T-helper 2 cell treated with Interferon-gamma antibody and Interleukin-4, amounts not matched to agents 5 μg/mL and 100 μg/mL, for 36 hours (primary cell): ENCODE measurements at regions not wholly inside any gene's neighbourhood (a gene's known extent, or its start where the extent isn't known, plus 50 kb on each side); places are given as distances from the start of the nearest gene placed in this dataset.

Source experiments
- DNase-seq: peaks from one replicate; pipeline ENCODE4 v3.0.0; 2021; ENCODE audit warnings: low spot score
- H3K27ac Mint-ChIP-seq: one replicate; pipeline ENCODE4 v1.8.0; 2021; ENCODE audit warnings: mild to moderate bottlenecking, mixed read lengths
- H3K27me3 Mint-ChIP-seq: one replicate; pipeline ENCODE4 v1.8.0; 2021; ENCODE audit warnings: low read depth, mixed read lengths
- H3K36me3 Mint-ChIP-seq: one replicate; pipeline ENCODE4 v1.8.0; 2021; ENCODE audit warnings: low read depth, mixed read lengths
- H3K4me1 Mint-ChIP-seq: one replicate; pipeline ENCODE4 v1.8.0; 2021; ENCODE audit warnings: low read depth, mixed read lengths
- H3K4me3 Mint-ChIP-seq: one replicate; pipeline ENCODE4 v1.8.0; 2022; ENCODE audit warnings: mild to moderate bottlenecking, moderate library complexity, mixed read lengths
- H3K9me3 Mint-ChIP-seq: one replicate; pipeline ENCODE4 v1.8.0; 2021; ENCODE audit warnings: mixed read lengths

- Mint-ChIP-seq H3K9me3 (no peaks in the 10 kb centered on the region), H3K4me3 (no peak overlapping the region)
Observed at GRCh38 chrX:39631276-39632229, 466.2 kb downstream of the BCOR start.

GRCh38 chrX:39633293-39633692 is 464.5 kb downstream of the BCOR start:
- Mint-ChIP-seq H3K9me3 (no peaks in the 10 kb centered on the region), H3K27me3 (no peaks in the 10 kb centered on the region), H3K36me3 (no peaks in the 10 kb centered on the region), H3K4me1 (no peaks in the 10 kb centered on the region), H3K4me3 (no peak overlapping the region), H3K27ac (no peak overlapping the region)
- DNase-seq, result no peak

More at GRCh38 chrX:39631276-39632229, 466.2 kb downstream of the BCOR start:
- DNase-seq, result no peak
- Mint-ChIP-seq H3K27me3 (no peaks in the 10 kb centered on the region), H3K27ac (no peak overlapping the region), H3K36me3 (no peaks in the 10 kb centered on the region), H3K4me1 (peaks cover 2% of the 10 kb centered on the region)

- Mint-ChIP-seq H3K36me3 (no peaks in the 10 kb centered on the region), H3K27ac (no peak overlapping the region), H3K4me3 (no peak overlapping the region), H3K27me3 (no peaks in the 10 kb centered on the region), H3K9me3 (no peaks in the 10 kb centered on the region), H3K4me1 (no peaks in the 10 kb centered on the region)
- DNase-seq, result no peak
Observed at GRCh38 chrX:39636481-39636880, 461.3 kb downstream of the BCOR start.

- Mint-ChIP-seq H3K27me3 (no peaks in the 10 kb centered on the region), H3K9me3 (no peaks in the 10 kb centered on the region), H3K36me3 (no peaks in the 10 kb centered on the region), H3K27ac (no peak overlapping the region), H3K4me1 (no peaks in the 10 kb centered on the region), H3K4me3 (no peak overlapping the region)
- DNase-seq, result no peak
Observed at GRCh38 chrX:39638526-39638925, 459.2 kb downstream of the BCOR start.

GRCh38 chrX:39639871-39640270 is 457.9 kb downstream of the BCOR start:
- Mint-ChIP-seq H3K36me3 (no peaks in the 10 kb centered on the region), H3K27me3 (no peaks in the 10 kb centered on the region), H3K4me1 (no peaks in the 10 kb centered on the region), H3K27ac (no peak overlapping the region), H3K4me3 (no peak overlapping the region), H3K9me3 (no peaks in the 10 kb centered on the region)
- no peak for DNase-seq

DNA sequence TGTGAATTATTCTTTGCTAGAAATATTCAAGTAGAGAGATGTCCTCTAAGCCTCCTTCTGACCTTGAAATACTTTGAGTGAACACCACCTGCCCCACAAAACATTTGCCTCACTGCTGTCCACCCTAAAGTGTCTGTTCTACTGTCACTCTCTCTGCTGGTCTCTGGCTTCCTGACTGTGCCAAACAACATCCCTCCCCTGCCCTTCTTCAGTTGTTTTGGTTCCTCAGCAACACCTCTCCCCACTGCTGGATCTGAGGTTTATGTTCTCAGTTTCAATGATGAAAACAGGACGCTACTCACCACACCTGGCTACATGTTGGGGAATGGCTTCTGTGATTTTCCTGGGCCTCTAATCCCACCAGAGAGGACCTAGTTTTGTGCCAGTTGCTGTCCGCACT is 456.9 kb downstream of the BCOR start:
- no peak for DNase-seq
- Mint-ChIP-seq H3K36me3 (no peaks in the 10 kb centered on the region), H3K27me3 (no peaks in the 10 kb centered on the region), H3K9me3 (no peaks in the 10 kb centered on the region), H3K4me3 (no peak overlapping the region), H3K4me1 (no peaks in the 10 kb centered on the region), H3K27ac (no peak overlapping the region)

GRCh38 chrX:39642071-39642470 is 455.7 kb downstream of the BCOR start:
- Mint-ChIP-seq H3K4me3 (no peak overlapping the region), H3K36me3 (no peaks in the 10 kb centered on the region), H3K27me3 (no peaks in the 10 kb centered on the region), H3K27ac (no peak overlapping the region), H3K9me3 (no peaks in the 10 kb centered on the region), H3K4me1 (no peaks in the 10 kb centered on the region)
- DNase-seq, result no peak

DNA sequence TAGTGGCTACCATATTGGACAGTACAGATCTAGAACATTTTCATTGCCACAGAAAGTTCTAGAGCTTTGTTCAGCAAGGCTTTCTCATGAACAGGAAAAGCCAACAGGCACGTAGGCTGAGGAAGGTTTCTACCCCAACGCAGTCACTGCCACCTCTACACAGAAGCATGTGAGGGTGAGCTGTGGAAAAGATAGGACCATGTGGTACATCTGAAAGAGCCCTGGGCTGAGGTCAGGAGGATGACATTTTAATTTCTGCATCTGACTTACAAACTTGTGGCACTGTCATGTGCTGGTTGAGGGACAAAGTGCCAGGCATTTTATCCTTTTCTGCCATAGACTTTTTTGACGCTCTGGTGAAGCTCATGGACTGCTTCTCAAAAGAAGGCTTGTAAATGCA is 454.2 kb downstream of the BCOR start:
- no peak for DNase-seq
- Mint-ChIP-seq H3K36me3 (no peaks in the 10 kb centered on the region), H3K27me3 (no peaks in the 10 kb centered on the region), H3K27ac (no peak overlapping the region), H3K4me1 (no peaks in the 10 kb centered on the region), H3K4me3 (no peak overlapping the region), H3K9me3 (no peaks in the 10 kb centered on the region)

DNA sequence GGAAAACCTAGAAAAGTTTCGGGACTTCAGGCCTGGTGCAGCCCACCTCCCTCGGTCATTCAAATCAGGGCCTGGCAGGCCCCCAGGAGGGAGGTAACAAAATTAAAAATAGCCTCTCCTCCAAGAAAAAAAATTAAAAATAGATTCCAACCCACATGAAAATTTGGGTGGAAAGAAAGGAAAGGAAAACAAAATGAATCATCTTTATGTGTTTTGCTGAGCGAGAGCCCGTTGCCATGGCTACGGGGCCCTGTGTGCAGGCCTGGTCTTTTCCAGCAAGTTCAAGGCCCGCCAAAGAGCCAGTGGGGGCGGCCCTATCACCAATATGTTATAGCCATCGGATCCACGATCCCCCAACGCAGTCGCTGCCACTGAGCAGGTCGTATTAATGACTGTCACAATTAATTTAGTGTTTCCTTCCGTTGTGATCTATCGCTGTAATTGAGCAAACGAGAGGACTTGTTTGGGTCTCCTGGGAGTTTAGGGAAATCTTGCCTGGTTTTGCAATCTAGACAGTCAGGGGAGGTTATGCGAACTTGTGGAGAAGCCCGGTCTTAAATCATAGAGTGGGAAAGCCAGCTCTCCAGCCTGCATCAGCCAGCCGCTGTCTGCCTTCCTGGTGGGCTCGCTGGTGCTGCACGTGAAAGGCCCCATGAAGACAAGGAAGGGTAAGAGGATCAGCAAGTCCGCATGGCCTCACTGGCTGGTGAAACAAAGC is 452.4 kb downstream of the BCOR start:
- Mint-ChIP-seq H3K27ac (no peak overlapping the region), H3K9me3 (no peaks in the 10 kb centered on the region), H3K36me3 (no peaks in the 10 kb centered on the region), H3K4me3 (no peak overlapping the region), H3K27me3 (no peaks in the 10 kb centered on the region), H3K4me1 (no peaks in the 10 kb centered on the region)
- peak; percentile 15 for DNase-seq

GRCh38 chrX:39648548-39649254 is 449.1 kb downstream of the BCOR start:
- Mint-ChIP-seq H3K4me3 (no peak overlapping the region), H3K4me1 (no peaks in the 10 kb centered on the region), H3K27ac (no peak overlapping the region), H3K27me3 (no peaks in the 10 kb centered on the region), H3K9me3 (no peaks in the 10 kb centered on the region), H3K36me3 (no peaks in the 10 kb centered on the region)
- no peak for DNase-seq

DNA sequence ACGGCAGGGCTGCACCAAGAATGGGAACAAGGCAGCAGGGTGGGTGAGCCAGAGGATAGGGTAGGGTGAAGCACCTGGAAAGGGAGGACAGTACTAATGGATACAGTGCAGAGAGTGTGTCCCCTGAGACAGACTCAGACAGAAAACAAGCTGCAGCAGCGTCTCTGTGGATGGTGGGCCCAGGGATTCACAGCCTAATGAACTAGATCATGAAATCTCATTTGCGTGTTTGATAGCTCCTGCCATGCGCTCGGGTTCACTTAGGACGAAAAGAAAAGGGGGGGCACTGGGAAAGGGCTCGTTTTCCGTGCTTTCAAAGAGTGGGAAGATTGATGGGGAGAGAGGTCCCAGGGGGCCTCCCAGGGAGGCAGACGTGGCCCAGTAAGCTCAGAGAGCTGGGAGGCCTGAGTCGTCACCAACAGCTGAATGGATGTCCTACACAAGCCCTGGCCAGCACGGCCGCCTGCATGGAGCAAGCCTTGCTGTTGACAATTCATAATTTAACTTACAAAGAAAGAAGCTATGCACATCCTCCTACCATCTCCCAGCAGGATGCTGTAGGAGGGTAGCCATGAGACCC is 446.9 kb downstream of the BCOR start:
- Mint-ChIP-seq H3K4me3 (no peak overlapping the region), H3K4me1 (no peaks in the 10 kb centered on the region), H3K27ac (no peak overlapping the region), H3K9me3 (no peaks in the 10 kb centered on the region), H3K36me3 (no peaks in the 10 kb centered on the region), H3K27me3 (no peaks in the 10 kb centered on the region)
- no peak for DNase-seq

- DNase-seq, result no peak
- Mint-ChIP-seq H3K4me3 (no peak overlapping the region), H3K4me1 (no peaks in the 10 kb centered on the region), H3K27me3 (no peaks in the 10 kb centered on the region), H3K36me3 (no peaks in the 10 kb centered on the region), H3K9me3 (no peaks in the 10 kb centered on the region), H3K27ac (no peak overlapping the region)
Observed at GRCh38 chrX:39652336-39652735, 445.4 kb downstream of the BCOR start.

DNA sequence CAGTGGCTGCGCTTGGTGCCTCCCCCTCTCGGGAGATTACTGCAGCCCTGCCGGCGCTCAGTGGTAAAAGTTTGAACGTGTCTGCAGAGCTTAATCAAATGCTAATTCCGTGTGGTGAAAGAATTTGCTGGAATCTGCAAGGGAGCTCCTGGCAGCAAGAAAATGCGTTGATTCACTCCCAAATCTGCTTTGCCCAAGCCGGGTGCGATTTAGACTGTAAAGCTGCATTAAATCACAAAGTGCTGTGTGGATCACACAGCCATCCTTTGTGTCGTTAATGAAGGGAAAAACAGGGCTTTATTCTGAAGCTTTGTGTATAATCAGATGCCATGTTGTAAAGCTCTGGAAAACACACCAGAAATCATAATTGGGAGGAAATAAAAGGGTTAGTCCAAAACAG is 444.1 kb downstream of the BCOR start:
- H3K27ac Mint-ChIP-seq, result no peak overlapping the region
- H3K36me3 Mint-ChIP-seq, result no peaks in the 10 kb centered on the region
- H3K9me3 Mint-ChIP-seq, result no peaks in the 10 kb centered on the region

More for the DNA sequence above, 444.1 kb downstream of the BCOR start:
- Mint-ChIP-seq H3K4me3 (no peak overlapping the region), H3K27me3 (no peaks in the 10 kb centered on the region), H3K4me1 (no peaks in the 10 kb centered on the region)
- DNase-seq, result no peak
